SK-N-SH treated with all-trans-retinoic acid at 6 μM for 48 hours (cell line): ENCODE measurements at regions not wholly inside any gene's neighbourhood (a gene's known extent, or its start where the extent isn't known, plus 50 kb on each side); places are given as distances from the start of the nearest gene placed in this dataset.

ENCODE experiments used
- CREB5 ChIP-seq: fragments of 250-450 bp; sonication (Bioruptor Pico); IDR thresholded peaks from 2 replicates; pipeline ENCODE4 v1.5.1; 2020; ENCODE audit warnings: low read depth, mild to moderate bottlenecking, moderate library complexity
- CSDC2 ChIP-seq: fragments of 250-450 bp; sonication (Bioruptor Pico); IDR thresholded peaks from 2 replicates; pipeline ENCODE4 v1.5.0; 2020; ENCODE audit warnings: mild to moderate bottlenecking, moderate library complexity
- PPARA ChIP-seq: fragments of 250-450 bp; sonication (Bioruptor Pico); IDR thresholded peaks from 2 replicates; pipeline ENCODE4 v1.5.0; 2020; ENCODE audit warnings: mild to moderate bottlenecking, borderline replicate concordance
- RARB ChIP-seq: fragments of 250-450 bp; sonication (Bioruptor Pico); IDR thresholded peaks from 2 replicates; pipeline ENCODE4 v1.8.0; 2021; ENCODE audit warnings: mild to moderate bottlenecking, moderate library complexity
- ZFP3 ChIP-seq: fragments of 250-450 bp; sonication (Bioruptor Pico); IDR thresholded peaks from 2 replicates; pipeline ENCODE4 v1.5.0; 2020; ENCODE audit warnings: mild to moderate bottlenecking, moderate library complexity
- TF ChIP-seq, protein P1 (sequence below): fragments of 250-450 bp; sonication (Bioruptor Pico); IDR thresholded peaks from 2 replicates; pipeline ENCODE4 v1.8.0; 2021; ENCODE audit warnings: low read depth, mild to moderate bottlenecking, moderate library complexity, borderline replicate concordance

GRCh38 chr4:182083671-182084410 is 159.4 kb upstream of the TENM3 start:
- TF ChIP-seq CREB5 (CRISPR knock-in tag) (no peak), RARB (CRISPR knock-in tag) (no peak), PPARA (CRISPR knock-in tag) (no peak), ZFP3 (CRISPR knock-in tag) (no peak), CSDC2 (CRISPR knock-in tag) (no peak)
- TF ChIP-seq, protein P1, sequence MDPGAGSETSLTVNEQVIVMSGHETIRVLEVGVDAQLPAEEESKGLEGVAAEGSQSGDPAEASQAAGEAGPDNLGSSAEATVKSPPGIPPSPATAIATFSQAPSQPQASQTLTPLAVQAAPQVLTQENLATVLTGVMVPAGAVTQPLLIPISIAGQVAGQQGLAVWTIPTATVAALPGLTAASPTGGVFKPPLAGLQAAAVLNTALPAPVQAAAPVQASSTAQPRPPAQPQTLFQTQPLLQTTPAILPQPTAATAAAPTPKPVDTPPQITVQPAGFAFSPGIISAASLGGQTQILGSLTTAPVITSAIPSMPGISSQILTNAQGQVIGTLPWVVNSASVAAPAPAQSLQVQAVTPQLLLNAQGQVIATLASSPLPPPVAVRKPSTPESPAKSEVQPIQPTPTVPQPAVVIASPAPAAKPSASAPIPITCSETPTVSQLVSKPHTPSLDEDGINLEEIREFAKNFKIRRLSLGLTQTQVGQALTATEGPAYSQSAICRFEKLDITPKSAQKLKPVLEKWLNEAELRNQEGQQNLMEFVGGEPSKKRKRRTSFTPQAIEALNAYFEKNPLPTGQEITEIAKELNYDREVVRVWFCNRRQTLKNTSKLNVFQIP: no peak
